ENCODE measurements at regions not wholly inside any gene's neighbourhood (a gene's known extent, or its start where the extent isn't known, plus 50 kb on each side); places are given as distances from the start of the nearest gene placed in this dataset.

DNA sequence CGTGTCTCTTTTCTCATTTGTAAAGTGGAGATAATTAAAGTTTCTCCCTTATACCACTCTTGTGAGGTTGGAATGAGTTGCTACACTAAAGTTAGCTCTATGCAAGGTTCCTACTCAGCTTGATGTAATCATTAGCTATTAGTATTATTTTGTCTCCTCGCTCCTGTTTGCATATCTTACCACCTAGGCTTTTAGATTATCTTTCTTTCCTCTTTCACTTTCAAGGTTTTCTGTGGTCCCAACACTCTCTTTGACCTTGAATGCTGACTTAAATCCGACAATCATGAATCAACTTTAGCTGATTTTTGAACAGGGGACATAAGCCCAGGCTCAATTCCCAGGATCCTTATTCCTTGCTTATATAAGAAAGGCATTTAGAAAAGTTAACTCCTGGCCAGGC is 769.7 kb upstream of the GRM7 start:
- DNase-seq (ENCODE audit: low read depth in 2 of 2) = no peak

DNA sequence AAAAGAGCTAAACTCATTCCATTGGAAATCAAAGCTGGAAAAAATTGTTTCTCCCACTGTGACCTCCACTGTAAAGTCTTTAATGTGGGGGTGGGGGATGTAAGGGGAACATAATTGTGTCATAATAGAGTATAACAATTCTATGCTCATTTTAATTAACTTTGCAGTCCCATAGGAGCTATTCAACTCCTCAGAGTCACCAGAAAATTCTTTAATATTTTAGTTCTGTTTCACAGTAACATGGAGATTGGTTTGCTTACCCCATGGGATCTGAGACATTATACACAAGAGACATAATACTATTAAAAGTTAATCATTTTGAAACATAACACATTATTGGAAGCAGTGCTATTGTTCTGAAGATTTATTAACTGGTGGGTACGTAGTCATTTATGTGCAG is 765.9 kb upstream of the GRM7 start:
- no peak for DNase-seq (ENCODE audit: low read depth in 2 of 2)

DNA sequence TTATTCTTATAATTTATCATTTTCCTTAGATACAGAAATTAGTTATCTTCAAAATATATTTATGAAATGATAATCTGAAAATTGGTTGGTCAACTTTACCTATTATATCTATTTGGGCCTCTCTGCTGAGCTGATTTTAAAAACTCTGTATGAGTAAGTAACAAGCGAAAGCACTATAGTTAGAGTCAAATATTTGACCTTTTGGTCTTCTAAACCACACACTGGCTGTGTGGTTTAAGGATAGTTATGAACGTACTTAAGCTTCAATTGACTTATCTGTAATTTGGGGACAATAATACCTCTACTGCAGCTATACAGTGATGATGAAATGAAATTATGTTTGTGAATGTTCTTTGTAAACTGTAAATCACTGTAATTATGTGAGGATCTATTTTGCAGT is 763.9 kb upstream of the GRM7 start:
- no peak for DNase-seq (ENCODE audit: low read depth in 2 of 2)

DNA sequence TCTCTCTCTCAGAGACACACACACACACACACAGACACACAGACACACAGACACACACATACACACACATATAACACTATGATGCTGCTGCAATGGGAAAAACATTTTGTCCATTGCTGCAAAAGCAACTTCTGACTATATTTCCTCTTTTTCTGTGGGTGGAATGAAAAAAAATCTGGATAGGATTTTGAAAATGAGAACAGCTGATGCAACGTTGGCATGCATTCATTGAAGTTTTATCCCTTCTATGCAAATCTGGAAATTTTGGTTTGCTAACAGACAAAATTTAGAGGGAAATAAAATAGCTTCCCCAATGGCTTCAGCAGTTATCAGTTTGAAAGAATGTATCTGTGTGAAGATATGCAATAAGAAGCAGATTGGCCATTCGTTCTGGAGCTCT is 763.4 kb upstream of the GRM7 start:
- DNase-seq (ENCODE audit: low read depth in 2 of 2) = no peak

DNA sequence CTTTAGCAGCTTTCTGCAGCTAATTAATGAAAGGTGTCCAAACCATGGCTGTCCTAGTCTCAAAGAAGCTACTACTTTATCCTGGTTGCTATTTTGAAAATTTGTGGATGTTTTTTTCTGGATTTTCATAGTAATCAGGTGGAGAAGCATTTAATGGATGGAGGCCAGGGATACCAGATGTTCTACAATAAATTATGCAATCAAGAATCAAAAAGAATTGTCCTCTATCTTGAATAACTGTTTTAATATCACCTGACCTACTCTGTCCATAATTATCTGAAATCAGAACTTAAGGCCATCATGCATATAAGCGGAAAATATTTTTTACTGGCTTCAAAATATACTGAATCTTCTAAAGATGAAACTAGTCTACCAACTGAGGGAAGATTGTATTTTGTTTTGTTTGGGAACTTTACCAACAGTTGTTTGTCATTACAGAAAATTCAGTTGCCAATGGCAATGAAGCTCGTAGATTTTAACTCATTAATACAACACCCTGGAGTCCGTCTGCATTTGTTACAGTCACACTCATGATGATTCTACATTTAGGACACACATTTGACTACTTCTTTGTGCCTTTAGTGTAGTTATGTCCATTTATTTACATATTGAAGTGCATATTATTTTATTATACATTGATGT is 762.3 kb upstream of the GRM7 start:
- no peak for DNase-seq (ENCODE audit: low read depth in 2 of 2)

DNA sequence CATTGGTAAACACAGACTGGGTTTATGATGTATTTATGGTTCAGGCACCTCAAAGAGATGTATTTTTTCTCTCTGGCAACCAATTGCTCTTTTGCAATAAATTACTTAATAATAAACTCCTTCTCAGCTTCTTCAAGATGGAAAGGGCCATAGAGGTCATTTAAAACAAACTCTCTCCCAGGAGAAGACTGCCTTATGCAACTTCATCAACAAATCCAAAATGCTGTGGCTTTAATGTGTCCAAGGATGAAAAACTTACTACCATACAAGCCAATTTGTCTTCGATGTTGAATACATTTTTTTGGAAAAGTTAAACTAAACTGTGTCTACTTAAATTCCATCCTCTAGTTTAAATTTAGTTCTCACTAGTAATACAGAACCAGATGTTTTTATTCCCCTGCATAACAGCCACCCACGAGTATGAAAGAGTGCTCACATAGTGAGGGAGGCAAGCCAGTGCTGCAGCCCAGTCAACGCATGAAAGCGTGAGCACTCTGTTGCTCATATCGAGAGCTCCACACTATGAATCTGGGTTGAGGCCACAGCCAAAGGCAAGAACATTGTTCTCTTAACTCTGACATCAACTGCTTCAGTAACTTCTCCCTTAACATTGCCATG is 761.3 kb upstream of the GRM7 start:
- no peak for DNase-seq (ENCODE audit: low read depth in 2 of 2)

DNA sequence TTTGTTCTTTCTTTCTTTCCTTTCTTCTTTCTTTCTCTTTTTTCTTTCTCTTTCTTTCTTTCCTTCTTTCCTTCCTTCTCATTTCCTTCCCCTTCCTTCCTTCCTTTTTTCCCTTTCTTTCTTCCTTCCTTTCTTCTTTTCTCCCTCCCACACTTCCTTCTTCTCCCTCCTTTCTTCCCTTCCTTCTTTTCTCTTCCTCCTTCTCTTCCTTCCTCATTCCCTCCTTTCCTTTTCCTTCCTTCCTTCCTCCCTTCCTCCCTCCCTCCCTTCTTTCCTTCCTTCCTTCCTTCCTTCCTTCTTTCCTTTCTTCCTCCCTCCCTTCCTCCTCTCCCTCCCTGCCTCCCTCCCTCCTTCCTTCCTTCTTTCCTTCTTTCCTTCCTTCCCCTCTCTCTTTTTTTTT is 755.7 kb upstream of the GRM7 start:
- DNase-seq (ENCODE audit: low read depth in 2 of 2) = no peak

DNA sequence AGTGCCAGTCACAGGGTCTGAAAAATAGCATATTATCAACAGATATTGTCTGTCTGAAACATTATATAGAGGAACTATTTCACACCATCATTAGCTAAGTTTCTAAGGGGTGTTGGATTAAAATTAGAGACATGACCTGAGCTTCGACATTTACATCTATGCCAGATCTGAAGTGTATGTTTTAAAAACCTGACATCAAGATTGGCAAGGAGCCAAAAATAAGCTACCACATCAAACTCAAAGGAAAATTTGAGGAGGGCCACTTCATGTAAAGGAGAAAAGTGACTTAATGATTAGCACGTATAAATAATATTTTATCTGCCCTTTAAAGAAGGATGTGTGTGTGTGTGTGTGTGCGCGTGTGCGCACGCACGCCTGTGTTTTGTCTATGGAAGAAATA is 752.0 kb upstream of the GRM7 start:
- DNase-seq (ENCODE audit: low read depth in 2 of 2) = no peak

DNA sequence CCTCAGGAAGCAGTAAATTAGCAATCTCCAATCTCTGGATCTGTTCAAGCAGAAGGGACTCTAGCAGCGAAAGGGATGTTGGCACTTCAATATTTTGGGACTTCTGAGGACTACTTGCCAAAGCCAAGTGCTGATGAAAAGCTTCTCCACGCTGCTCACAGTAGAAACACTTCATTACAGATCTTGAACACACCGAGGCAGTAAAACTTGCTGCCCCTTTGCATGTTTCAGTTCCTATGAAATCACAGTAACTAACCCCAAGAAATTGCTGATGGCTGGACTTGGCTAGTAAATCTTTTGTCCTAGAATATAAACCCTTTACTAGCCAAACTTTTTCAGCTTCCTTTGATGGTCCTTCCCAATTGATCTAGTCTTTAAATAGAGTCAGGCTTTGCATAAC is 750.5 kb upstream of the GRM7 start:
- no peak for DNase-seq (ENCODE audit: low read depth in 2 of 2)

DNA sequence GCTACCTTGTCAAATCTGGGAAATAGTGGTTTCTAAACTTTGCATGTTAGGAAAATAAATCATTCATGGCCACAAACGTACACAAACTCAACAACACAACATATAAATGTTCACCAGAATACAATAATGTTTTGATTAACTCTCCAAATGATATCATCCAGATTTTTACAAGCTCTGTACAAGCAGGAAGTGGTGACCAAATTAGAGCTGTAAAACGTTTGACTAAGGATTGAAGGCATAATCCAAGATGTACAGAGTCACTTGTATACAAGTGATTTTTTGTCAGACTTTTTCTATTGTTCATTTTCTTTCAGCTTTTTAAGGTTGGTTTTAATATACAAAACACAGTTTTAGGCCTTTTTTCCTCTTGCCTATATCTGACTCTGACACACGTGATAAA is 748.4 kb upstream of the GRM7 start:
- no peak for DNase-seq (ENCODE audit: low read depth in 2 of 2)

DNA sequence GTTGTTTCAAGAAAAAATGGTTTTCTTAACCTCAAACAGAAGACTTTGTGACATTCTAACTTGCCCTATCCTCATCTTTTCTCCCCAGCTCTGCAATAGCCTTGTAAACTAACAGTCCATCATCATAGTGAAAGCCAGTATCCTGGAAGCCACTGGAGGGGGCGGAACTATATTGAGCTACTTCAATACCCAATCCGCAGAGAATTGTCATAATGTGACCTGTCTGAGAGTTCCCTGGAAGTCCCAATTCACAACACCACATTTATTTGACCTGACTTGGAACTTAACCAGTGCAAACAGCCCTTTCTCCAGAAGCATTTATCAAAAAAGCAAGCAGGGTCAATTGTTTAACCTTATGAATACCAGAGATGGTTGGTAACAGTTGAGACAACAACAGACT is 747.6 kb upstream of the GRM7 start:
- DNase-seq (ENCODE audit: low read depth in 2 of 2) = no peak

DNA sequence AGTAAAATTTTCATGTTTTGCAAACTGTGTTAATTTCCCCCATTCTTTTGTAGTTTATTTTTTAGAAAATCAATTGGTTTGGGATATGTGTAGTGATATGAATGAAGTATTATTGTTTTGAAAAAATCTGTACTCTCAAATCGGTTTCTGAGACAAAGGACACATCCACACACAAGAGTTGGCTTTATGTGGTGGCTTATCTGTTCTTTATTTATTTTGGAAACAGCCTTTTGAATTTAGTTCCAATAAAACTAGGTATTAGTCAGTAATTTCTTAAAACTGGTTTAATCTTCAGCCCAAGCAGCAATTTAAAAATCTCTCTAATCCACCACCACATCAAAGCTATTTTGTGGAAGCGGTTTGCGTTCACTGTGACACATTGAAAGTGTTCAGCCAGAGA is 741.5 kb upstream of the GRM7 start:
- no peak for DNase-seq (ENCODE audit: low read depth in 2 of 2)

DNA sequence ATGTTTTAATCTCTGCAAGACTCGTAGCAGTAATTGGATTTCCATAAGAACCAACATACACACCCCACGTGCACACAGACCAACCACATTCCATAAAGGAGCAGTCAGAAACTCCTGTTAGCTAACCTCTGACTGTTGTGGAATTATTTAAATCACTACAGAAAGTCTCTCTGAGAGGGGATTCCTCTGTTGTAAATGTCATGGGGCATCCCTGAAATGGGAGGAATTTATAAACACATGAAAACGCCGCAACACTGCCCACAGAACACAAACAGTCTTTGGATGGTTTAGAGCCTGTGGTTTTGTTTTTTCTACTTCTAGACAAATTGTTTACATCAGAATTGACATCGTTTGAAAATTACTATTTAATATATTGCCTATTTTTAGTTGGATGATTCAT is 740.1 kb upstream of the GRM7 start:
- no peak for DNase-seq (ENCODE audit: low read depth in 2 of 2)

DNA sequence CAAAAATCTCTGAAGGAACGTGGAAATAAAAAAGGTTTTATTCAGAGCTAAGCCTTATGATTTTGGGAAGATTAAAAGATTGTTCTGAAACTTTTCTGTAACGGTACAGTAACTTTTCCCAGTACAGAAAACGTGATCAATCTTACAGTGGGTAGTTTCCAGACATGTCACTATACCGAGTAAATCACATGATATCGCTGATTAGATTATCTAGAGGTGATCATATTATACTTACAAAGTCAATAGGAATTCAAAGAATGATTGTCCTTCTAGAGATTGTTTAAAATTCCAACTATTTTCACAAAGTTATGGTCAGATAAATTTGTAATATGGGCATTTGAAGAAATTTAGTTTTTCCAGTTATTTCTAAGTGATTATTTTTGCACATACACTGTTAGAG is 736.0 kb upstream of the GRM7 start:
- no peak for DNase-seq (ENCODE audit: low read depth in 2 of 2)

DNA sequence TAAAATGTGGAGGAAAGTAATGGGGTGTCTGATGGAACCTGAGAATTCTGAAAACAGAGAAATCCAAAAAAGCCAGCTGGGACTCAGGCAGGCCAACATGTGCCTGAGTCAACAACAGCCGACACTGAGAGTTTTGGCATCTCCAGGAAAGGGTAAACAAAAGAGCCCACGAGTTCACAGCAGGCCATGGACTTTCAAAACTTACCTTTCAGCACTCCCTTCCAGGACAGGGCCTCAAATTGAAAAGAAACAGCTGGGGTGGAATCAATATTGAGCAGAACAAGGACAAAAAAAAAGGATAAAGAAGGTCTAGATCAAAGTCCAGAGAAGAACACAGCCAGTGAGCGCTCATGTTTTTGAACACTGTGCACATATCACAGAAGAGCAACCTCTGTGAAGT is 735.4 kb upstream of the GRM7 start:
- no peak for DNase-seq (ENCODE audit: low read depth in 2 of 2)

DNA sequence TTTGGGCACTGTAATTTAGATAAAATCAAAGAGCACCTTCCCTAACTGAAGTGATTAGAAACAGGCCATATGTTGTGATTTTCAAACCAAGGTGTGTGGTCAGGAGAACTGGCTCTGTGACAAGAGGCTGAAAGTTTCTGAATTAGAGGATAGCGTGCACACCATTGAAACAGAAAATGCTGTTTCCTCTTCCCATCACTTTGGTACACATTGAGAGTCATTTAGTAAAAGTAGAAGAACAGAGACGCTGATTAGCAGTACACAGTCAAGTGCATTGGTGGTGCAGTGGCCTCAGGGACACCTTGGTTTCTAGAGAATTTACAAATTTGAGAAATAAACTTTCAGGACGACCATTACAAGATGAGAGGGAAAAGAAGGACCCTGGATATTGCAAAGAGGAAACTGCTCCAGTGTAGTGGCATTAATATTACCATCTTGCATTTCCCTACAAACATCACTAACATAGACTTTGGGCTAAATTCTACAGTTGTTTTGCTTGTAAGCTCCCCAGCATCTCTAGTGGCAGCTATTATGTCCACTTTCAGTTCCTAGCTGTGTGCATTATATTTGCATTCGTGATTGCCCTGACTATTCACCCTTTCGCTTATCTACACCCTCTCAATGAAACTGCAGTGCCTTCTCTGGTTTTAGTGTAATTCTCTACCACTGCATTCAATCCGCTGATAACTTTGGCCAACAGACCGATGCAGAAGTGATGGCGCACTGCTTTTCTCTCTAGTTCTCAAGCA is 728.1 kb upstream of the GRM7 start:
- DNase-seq (ENCODE audit: low read depth in 2 of 2) = no peak

DNA sequence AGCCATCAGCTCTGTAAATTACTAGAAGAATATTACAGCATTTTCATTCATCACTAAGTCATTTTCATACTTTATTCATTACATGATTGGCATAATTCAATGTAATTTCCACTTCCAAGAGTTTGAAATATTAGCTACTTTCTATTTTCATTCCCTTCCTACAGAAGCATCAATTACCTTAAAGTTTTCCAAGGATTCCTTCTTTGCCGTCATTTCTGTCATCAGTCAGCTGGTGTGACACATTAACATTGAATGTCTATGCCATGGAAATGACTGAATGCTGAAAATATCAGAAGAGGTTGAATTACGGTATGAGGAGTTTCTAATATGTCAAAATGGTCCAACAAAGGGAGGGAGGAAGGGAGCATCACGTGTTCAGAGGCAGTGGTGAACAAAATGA is 718.2 kb upstream of the GRM7 start:
- no peak for DNase-seq (ENCODE audit: low read depth in 2 of 2)

DNA sequence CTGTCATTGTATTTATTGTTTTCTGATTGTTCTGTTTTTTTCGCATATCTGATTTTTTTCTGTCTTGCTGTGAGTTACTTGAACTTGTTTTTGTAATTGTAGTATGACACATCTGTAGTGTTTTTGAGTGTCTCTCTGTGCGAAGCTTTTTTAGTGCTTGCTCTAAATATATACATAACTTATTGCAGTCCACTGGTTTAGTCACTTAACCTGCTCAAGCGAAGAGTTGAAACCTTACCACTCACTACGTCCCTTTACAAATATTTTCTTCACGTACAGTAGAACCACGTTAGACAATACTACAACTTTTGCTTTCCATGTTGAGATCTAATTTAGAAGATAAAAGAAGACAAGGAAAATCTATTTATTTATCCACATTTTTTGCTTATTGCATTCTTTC is 713.0 kb upstream of the GRM7 start:
- DNase-seq (ENCODE audit: low read depth in 2 of 2) = no peak

DNA sequence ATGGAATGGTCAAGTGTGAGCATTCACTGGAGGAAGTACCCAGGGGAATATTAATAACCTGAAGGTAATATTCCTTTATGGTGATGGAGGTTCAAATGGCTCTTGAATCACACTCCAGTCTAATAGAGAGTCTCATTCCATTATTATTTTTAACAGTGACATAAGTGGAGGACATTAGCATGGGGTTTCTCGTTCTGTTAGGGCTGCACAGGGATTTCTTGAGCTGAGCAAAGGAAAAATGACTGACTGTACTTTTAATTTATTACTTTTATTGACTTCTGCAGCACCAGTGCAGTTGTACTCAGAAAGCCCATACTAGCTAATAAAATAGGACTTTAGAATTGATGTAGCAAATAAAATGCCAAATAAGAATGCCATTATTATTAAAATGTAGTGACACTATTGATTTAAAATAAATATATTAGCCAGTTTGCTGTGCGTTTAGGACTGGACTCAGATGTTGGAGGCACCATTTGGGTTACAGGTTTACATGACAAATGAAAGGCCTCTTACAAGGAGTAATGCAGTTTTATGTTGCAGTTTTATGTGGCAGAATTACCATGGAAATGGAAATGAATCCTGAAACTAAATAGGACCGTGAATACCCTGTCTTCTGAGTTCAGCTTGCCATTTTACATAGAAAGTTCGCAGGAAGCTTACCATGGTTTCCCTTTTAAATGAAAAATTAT is 705.1 kb upstream of the GRM7 start:
- DNase-seq (ENCODE audit: low read depth in 2 of 2) = no peak

DNA sequence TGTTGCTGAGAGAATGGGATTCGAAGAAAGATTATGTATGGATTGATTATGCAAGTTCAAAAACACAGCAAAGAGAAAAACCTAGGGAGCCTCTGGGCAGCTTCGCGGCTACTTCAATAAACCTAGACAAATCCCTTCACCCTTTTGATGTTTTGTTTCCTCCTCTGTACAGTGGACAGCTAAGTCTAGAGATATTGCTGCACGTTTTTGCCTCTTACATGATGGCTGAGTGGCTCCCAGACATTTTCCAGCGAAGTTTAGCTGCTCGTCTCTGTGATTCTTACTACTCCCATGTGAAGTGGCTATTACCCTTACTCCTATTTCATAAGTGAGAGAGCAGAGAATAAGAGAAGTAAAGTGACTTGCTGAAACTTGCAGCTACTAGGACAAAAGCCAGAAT is 695.0 kb upstream of the GRM7 start:
- no peak for DNase-seq (ENCODE audit: low read depth in 2 of 2)

DNA sequence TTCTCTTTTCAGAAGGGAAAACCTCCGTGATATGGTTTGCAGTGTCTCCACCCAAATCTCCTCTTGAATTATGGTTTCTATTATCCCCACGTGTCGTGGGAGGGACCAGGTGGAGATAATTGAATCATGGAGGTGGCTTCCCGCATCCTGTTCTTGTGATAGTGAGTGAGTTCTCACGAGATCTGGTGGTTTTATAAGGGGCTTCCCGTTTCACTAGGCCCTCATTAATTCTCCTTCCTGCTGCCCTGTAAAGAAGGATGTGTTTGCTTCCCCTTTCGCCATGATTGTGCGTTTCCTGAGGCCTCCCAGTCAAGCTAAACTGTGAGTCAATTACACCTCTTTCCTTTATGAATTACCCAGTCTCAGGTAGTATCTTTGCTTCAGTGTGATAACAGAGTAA is 692.7 kb upstream of the GRM7 start:
- DNase-seq (ENCODE audit: low read depth in 2 of 2) = no peak

DNA sequence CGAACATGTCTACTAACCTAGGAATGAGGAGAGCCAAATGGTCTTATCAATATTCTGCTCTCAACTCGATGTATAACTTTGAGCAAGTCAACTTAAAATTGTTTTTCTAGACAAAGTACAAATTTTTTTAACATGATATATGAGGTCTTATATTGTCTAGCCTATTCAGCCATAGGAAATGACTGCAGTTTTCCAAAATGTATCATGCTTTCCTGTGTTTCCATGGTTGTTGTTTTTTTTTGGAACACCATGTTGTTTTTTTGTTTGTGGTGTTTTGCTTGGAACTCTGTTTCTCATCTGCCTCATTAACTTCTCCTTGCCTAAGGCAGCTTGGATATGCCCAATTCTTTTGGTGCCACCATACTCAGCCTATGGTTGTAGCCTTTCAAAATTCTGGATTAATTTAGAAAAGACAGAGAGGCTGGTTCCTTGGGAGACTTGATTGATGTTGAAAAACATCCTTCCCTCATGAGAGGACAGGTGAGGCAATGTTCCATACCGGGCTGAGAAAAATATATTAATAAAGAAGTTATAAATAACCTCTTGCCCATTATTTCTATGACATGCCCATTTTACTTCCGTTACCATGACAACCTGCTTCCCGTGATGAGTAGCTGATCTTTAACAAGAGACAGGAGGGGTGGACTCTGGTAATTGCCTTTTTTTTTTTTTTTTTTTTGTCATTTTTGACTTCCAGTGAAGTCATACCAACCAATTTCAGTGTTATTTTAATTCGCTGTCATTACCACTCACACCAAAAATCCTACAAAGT is 687.9 kb upstream of the GRM7 start:
- no peak for DNase-seq (ENCODE audit: low read depth in 2 of 2)

Measured in stimulated activated CD4-positive, alpha-beta T cell treated with anti-CD3 and anti-CD28 coated beads, Interleukin-4, amount 100 ng/mL, for 48 hours (primary cell).